Panc1 (cell line): ENCODE measurements at regions not wholly inside any gene's neighbourhood (a gene's known extent, or its start where the extent isn't known, plus 50 kb on each side); places are given as distances from the start of the nearest gene placed in this dataset.

Experiments used
- CTCF ChIP-seq: fragments of 450-650 bp; IDR thresholded peaks from 2 replicates; pipeline ENCODE4 v1.5.1; 2017; ENCODE audit warnings: mild to moderate bottlenecking
- POLR2AphosphoS5 ChIP-seq: IDR thresholded peaks from 2 replicates; pipeline ENCODE4 v1.6.1; 2012; ENCODE audit warnings: mild to moderate bottlenecking, low read depth, low read length, moderate library complexity
- SIN3A ChIP-seq: IDR thresholded peaks from 2 replicates; pipeline ENCODE4 v1.6.1; 2012; ENCODE audit warnings: low read depth, mild to moderate bottlenecking, low read length, moderate library complexity, borderline replicate concordance; ENCODE audit not compliant: insufficient read depth
- TCF7L2 ChIP-seq: IDR thresholded peaks from 2 replicates; pipeline ENCODE4 v1.6.1; 2011; ENCODE audit warnings: mild to moderate bottlenecking, low read depth, low read length, inconsistent platforms
- TF ChIP-seq, protein P1 (sequence below), 2 experiments: IDR thresholded peaks; 2 replicates each; pipeline ENCODE4 v1.6.1; 2011 to 2012; ENCODE audit warnings: low read depth in 2 of 2, control low read depth in 1 of 2, low read length in 1 of 2, mild to moderate bottlenecking in 1 of 2, moderate library complexity in 1 of 2; ENCODE audit not compliant: insufficient read depth in 1 of 2

DNA sequence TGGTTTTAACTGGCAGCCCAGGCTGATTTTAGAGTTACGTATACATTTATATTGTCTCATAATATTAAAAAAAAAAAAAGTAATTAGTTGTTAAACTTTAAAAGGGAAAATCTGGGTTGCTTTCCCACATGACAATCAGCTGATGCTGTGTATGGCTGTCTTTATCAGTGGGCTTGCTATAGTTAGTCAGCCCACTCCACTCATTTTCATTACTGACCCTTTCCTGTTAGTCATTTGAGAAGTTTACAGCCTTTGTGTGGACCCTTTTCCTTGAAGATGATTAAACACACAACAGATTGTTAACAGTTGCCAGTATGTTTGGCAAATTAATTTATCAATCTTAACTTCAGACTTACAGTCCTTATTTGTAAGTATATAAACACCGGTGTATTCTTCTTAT lies 164.5 kb upstream of the AGR3 start:
- TF ChIP-seq TCF7L2 (no peak), CTCF (no peak), POLR2AphosphoS5 (no peak), SIN3A (no peak)
- TF ChIP-seq, protein P1, sequence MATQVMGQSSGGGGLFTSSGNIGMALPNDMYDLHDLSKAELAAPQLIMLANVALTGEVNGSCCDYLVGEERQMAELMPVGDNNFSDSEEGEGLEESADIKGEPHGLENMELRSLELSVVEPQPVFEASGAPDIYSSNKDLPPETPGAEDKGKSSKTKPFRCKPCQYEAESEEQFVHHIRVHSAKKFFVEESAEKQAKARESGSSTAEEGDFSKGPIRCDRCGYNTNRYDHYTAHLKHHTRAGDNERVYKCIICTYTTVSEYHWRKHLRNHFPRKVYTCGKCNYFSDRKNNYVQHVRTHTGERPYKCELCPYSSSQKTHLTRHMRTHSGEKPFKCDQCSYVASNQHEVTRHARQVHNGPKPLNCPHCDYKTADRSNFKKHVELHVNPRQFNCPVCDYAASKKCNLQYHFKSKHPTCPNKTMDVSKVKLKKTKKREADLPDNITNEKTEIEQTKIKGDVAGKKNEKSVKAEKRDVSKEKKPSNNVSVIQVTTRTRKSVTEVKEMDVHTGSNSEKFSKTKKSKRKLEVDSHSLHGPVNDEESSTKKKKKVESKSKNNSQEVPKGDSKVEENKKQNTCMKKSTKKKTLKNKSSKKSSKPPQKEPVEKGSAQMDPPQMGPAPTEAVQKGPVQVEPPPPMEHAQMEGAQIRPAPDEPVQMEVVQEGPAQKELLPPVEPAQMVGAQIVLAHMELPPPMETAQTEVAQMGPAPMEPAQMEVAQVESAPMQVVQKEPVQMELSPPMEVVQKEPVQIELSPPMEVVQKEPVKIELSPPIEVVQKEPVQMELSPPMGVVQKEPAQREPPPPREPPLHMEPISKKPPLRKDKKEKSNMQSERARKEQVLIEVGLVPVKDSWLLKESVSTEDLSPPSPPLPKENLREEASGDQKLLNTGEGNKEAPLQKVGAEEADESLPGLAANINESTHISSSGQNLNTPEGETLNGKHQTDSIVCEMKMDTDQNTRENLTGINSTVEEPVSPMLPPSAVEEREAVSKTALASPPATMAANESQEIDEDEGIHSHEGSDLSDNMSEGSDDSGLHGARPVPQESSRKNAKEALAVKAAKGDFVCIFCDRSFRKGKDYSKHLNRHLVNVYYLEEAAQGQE (IDR thresholded peaks at IDR 0.05; ENCODE audit: insufficient read depth in 1 of 2, low read depth in 2 of 2, low read length in 1 of 2), result no peak
